ENCODE measurements at regions not wholly inside any gene's neighbourhood (a gene's known extent, or its start where the extent isn't known, plus 50 kb on each side); places are given as distances from the start of the nearest gene placed in this dataset.

DNA sequence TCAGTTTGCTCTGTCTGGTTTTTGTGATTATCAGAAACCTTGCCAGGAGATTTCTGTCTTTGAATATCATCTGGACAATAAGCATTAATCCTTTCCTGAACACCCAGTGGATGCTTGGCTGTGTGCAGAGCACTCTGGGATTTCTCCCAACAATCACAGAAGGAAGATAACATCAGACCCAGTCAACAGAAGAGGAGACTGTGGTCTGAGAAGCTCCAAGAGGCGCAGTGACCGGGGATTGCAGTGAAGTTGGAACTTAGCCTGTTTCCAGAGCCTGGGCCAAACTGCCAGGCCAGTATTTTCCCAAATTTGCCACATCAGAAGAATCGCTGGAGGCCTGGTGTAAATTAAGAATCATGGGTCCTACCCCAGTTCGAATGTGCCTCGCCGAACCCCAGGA, 264.7 kb downstream of the C16orf95 start (continued):
- TF ChIP-seq MAFK (IDR thresholded peaks at IDR 0.05; ENCODE audit: partially characterized antibody) (no peak), RARB (CRISPR knock-in tag; IDR thresholded peaks at IDR 0.05) (no peak), KDM1A (IDR thresholded peaks at IDR 0.05; ENCODE audit: low read depth) (no peak), RFX5 (IDR thresholded peaks at IDR 0.05) (no peak)

DNA sequence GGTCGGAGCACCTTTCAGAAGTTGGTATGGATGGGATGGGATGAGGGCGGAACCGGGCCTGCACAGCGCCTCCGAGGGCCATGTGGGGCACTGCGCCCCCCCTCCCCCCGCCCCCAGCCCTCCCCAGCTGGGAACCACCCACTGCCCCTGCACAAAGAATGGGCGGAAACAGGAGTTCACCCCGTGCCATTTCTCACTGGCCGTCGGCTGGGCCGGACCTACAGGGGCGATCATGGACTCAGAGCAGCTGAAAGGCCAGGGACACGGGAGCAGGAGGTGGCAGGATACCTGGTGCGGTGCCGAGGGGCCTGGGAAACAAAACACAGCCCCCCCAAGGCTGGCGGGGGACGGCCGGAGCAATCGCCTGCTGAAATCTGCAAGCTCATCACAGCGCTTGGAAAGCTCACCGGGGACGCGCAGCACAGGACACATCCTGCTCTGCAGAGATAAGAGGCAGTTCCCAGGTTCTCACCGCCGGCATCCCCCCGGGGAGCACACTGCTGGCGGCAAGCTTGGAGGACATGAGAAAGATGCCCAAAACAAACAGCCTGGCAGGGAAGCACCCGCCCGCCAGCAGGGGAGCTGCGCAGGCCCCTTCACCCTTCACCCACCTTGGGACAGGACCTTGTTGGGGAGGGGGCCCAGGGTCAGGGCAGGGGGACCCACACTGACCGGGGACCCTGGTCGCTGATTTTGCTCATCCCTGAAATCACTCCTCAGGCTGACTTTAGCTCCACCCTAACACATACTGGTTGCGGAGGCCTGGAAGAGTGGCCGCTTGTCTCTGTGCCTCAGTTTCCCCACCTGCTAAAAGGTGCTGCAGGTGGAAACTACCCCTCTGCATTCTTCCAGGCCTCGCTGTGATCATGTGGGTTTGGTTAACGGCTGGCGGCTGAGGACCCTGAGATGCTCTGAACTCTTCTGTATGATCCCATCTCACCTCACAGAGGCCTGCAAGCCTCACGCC, 263.9 kb downstream of the C16orf95 start:
- no peak overlapping the region for H3K4me2 ChIP-seq
- CTCF ChIA-PET = interaction anchor here (0.8 to 10.3 kb wide), 9 partner anchors 9 to 489 kb away, joined by 3 to 82 read pairs (median 3); no protein-coding TSS in a partner anchor

DNA sequence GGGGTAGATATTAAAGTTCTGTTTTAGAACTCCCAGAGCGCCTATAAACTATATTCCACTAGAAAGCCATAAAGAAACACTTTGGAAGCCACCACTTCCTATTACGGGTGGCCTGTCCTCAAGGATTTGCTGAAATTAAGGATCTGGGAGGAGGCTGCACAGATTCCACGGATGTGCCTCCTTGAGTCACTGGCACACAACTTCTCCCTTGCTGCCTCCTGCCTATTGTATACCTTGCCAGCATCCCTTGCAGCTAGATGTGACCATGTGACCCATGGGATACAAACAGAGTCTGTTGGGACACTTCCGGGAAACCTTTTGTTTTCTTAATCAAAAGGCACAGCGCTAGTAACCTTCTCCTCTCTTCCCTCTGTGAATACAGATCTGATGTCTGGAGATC, 263.0 kb downstream of the C16orf95 start:
- POLR2A ChIA-PET = no interaction called here
- ATAC-seq = no peak
- Histone ChIP-seq H3K9me3 (peaks cover 6% of the 10 kb centered on the region; the same call in 1 of the 3 replicates), H3K4me2 (no peak overlapping the region), H3K27ac (no peak overlapping the region), H3K4me3 (no peak overlapping the region), H3K4me1 (no peaks in the 10 kb centered on the region)
- no peak for DNase-seq (ENCODE audit: low read depth in 1 of 2, low spot score in 1 of 2)
- FAIRE-seq = no peak
- 77% methylated on average over 5 of the region's 5 CpGs for WGBS (ENCODE audit: missing lambda C conversion rate)
- TF ChIP-seq, protein P1, sequence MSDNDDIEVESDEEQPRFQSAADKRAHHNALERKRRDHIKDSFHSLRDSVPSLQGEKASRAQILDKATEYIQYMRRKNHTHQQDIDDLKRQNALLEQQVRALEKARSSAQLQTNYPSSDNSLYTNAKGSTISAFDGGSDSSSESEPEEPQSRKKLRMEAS (IDR thresholded peaks at IDR 0.05) = no peak
- TF ChIP-seq NPAS2 (CRISPR knock-in tag; IDR thresholded peaks at IDR 0.05; ENCODE audit: borderline replicate concordance) (no peak), KDM5A (IDR thresholded peaks at IDR 0.05) (no peak), CHD2 (IDR thresholded peaks at IDR 0.05; ENCODE audit: low read length, partially characterized antibody) (no peak), BHLHE40 (IDR thresholded peaks at IDR 0.05; ENCODE audit: low read depth, low read length) (no peak), MAZ (IDR thresholded peaks at IDR 0.05; ENCODE audit: borderline replicate concordance, low read depth, low read length) (no peak), ZFP36 (IDR thresholded peaks at IDR 0.05; ENCODE audit: borderline replicate concordance, partially characterized antibody) (no peak), CHD4 (IDR thresholded peaks at IDR 0.05; ENCODE audit: borderline replicate concordance) (no peak), RAD21 (conservative IDR thresholded peaks at IDR 0.05 in 1 of 2, IDR thresholded peaks at IDR 0.05 in 1 of 2) (no peak), RFX5 (IDR thresholded peaks at IDR 0.05) (no peak), TFCP2L1 (CRISPR knock-in tag; IDR thresholded peaks at IDR 0.05) (no peak), JUNB (IDR thresholded peaks at IDR 0.05) (no peak), ZC3H11A (IDR thresholded peaks at IDR 0.05) (no peak), HDAC2 (IDR thresholded peaks at IDR 0.05) (no peak)
- TF ChIP-seq, protein P2, sequence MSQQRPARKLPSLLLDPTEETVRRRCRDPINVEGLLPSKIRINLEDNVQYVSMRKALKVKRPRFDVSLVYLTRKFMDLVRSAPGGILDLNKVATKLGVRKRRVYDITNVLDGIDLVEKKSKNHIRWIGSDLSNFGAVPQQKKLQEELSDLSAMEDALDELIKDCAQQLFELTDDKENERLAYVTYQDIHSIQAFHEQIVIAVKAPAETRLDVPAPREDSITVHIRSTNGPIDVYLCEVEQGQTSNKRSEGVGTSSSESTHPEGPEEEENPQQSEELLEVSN (IDR thresholded peaks at IDR 0.05; ENCODE audit: borderline replicate concordance, low read depth) = no peak
- CTCF ChIA-PET = interaction anchor here (1.1 to 10.3 kb wide), 6 partner anchors 9 to 490 kb away, joined by 3 to 82 read pairs (median 4); no protein-coding TSS in a partner anchor

More for the DNA sequence above, 263.9 kb downstream of the C16orf95 start:
- POLR2A ChIA-PET = no interaction called here
- TF ChIP-seq, protein P2 (IDR thresholded peaks at IDR 0.05; ENCODE audit: borderline replicate concordance, low read depth) = no peak
- TF ChIP-seq TP53 (CRISPR knock-in tag; IDR thresholded peaks at IDR 0.05) (no peak), RAD21 (conservative IDR thresholded peaks at IDR 0.05 in 1 of 2, IDR thresholded peaks at IDR 0.05 in 1 of 2) (no peak), FOXS1 (CRISPR knock-in tag; IDR thresholded peaks at IDR 0.05) (no peak), CHD2 (IDR thresholded peaks at IDR 0.05; ENCODE audit: low read length, partially characterized antibody) (no peak), CBX2 (IDR thresholded peaks at IDR 0.05; ENCODE audit: borderline replicate concordance, low read depth) (no peak), CBX8 (IDR thresholded peaks at IDR 0.05) (no peak), HOXB13 (CRISPR knock-in tag; IDR thresholded peaks at IDR 0.05; ENCODE audit: low read depth) (no peak), KDM1A (IDR thresholded peaks at IDR 0.05; ENCODE audit: low read depth) (no peak), NPAS2 (CRISPR knock-in tag; IDR thresholded peaks at IDR 0.05; ENCODE audit: borderline replicate concordance) (no peak), JUN (IDR thresholded peaks at IDR 0.05) (no peak), RNF2 (IDR thresholded peaks at IDR 0.05; ENCODE audit: borderline replicate concordance, low read depth) (no peak)
- TF ChIP-seq, protein P3, sequence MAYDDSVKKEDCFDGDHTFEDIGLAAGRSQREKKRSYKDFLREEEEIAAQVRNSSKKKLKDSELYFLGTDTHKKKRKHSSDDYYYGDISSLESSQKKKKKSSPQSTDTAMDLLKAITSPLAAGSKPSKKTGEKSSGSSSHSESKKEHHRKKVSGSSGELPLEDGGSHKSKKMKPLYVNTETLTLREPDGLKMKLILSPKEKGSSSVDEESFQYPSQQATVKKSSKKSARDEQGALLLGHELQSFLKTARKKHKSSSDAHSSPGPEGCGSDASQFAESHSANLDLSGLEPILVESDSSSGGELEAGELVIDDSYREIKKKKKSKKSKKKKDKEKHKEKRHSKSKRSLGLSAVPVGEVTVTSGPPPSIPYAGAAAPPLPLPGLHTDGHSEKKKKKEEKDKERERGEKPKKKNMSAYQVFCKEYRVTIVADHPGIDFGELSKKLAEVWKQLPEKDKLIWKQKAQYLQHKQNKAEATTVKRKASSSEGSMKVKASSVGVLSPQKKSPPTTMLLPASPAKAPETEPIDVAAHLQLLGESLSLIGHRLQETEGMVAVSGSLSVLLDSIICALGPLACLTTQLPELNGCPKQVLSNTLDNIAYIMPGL (CRISPR knock-in tag; IDR thresholded peaks at IDR 0.05; ENCODE audit: borderline replicate concordance) = no peak
- ATAC-seq (no peak), DNase-seq (ENCODE audit: low read depth in 1 of 2, low spot score in 1 of 2) (no peak), FAIRE-seq (no peak)
- Histone ChIP-seq H3K4me3 (no peak overlapping the region), H3K27ac (no peak overlapping the region), H3K9me3 (peaks cover 6% of the 10 kb centered on the region; the same call in 1 of the 3 replicates), H3K4me1 (no peaks in the 10 kb centered on the region)
- WGBS (ENCODE audit: missing lambda C conversion rate) = 83% methylated on average over 29 of the region's 39 CpGs

All from A549 (cell line).